Esophagus squamous epithelium (tissue), 5 donors: ENCODE measurements at regions not wholly inside any gene's neighbourhood (a gene's known extent, or its start where the extent isn't known, plus 50 kb on each side); places are given as distances from the start of the nearest gene placed in this dataset.
"Not testable (repeated sequence)": the region's sequence is repeated elsewhere in the genome, so short reads cannot be mapped to it uniquely, and the experiment has no call there.

Experiments used
- DNase-seq: peaks from one replicate; lab custom pipeline; 2025; lab: John Stamatoyannopoulos, UW
- H3K27ac ChIP-seq, 4 donors: fragments of 200-600 bp; sonication (generic); one replicate each; pipeline ENCODE4 v1.5.1; 2016 to 2019; ENCODE audit warnings: mild to moderate bottlenecking in 1 of 4
- H3K27me3 ChIP-seq, 4 donors: fragments of 200-600 bp; sonication (generic); 1 replicate in 3 of 4; 2 replicates in 1 of 4; pipeline versions ENCODE4 v1.5.1 to v1.6.0; 2017 to 2021; ENCODE audit warnings: antibody characterized with exemption in 1 of 4
- H3K36me3 ChIP-seq, 3 donors: fragments of 200-600 bp; sonication (generic); one replicate each; pipeline ENCODE4 v1.5.1; 2016 to 2019
- H3K4me1 ChIP-seq, 3 donors: fragments of 200-600 bp; sonication (generic); one replicate each; pipeline ENCODE4 v1.5.1; 2017 to 2019
- H3K4me3 ChIP-seq, 4 donors: fragments of 200-600 bp; sonication (generic); 1 replicate in 3 of 4; 2 replicates in 1 of 4; pipeline ENCODE4 v1.5.1; 2016 to 2019; ENCODE audit warnings: mild to moderate bottlenecking in 2 of 4, moderate library complexity in 1 of 4
- H3K9me3 ChIP-seq, 3 donors: fragments of 200-600 bp; sonication (generic); one replicate each; pipeline ENCODE4 v1.5.1; 2016 to 2019
- POLR2A ChIP-seq, 4 donors: fragments of 450-650 bp; IDR thresholded peaks; one replicate each; pipeline ENCODE4 v1.6.1; 2017; ENCODE audit warnings: antibody characterized with exemption in 4 of 4, mild to moderate bottlenecking in 4 of 4, moderate library complexity in 3 of 4
- WGBS, 2 donors: methylation state at CpG; one replicate each; pipeline ENCODE4 v1.1.5; 2018; 5-methylcytosine and 5-hydroxymethylcytosine counted together
- intact Hi-C: fragments of 100-400 bp; cut with DNase I; formaldehyde crosslinking; loops from one replicate; pipeline ENCODE4 v1.15.0; 2022
- TF ChIP-seq, protein P1 (sequence below), 6 experiments: fragments of 450-650 bp in 4 of 6; fragments of 200-600 bp in 2 of 6; sonication (generic) in 2 of 6; IDR thresholded peaks; one replicate each; pipeline ENCODE4 v1.5.1; 2016 to 2019; ENCODE audit warnings: antibody characterized with exemption in 6 of 6, mild to moderate bottlenecking in 4 of 6, moderate library complexity in 4 of 6
- donor health status: DM: yes; HTN: yes; CAD: no.

DNA sequence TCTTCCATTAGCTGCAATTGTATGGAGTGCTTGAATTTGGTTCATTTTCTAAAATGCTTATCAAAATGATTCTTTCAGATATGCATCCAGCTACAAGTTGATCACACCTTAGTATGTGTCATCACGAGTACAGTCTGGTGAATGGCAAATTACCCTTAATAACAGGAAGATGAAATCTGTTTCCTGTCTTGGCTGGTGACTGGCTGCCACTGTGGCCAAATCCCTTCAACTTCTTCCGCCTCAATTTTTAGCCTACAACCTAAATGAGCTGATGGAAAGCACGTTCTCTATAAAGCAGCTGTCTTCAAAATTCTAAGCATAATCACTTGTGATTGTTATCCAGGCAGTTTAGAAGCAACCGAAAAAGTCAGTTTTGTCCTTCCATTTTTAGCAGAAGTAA is 387.1 kb upstream of the NECTIN3 start:
- no peak overlapping the region for H3K27ac ChIP-seq
- WGBS, 2 donors, result 76% methylated on average over 4 of the region's 4 CpGs
- H3K4me1 ChIP-seq, result no peaks in the 10 kb centered on the region

DNA sequence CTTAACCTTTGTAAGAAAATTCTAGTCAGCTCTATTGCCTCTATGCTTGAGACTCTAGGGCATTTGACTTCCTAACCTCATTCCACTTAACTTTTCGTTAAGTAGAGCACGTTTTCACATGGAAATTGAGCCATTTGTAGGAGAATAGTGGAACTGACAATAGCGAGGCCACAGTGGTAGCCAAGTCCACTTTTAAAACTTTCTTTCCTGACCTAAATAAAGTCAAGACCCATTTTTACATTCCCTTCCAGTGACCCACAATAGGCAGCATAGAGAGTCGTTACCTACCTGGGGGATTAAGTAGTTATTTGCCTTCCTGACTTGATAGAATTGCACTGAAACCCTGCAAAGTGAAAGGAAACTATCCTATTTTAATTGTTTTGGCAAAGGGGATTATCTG is 386.0 kb upstream of the NECTIN3 start:
- H3K27ac ChIP-seq, result no peak overlapping the region
- no peak overlapping the region for H3K4me3 ChIP-seq
- no peaks in the 10 kb centered on the region for H3K27me3 ChIP-seq
- no peak for TF ChIP-seq POLR2A (IDR thresholded peaks at IDR 0.05)
- TF ChIP-seq, protein P1, sequence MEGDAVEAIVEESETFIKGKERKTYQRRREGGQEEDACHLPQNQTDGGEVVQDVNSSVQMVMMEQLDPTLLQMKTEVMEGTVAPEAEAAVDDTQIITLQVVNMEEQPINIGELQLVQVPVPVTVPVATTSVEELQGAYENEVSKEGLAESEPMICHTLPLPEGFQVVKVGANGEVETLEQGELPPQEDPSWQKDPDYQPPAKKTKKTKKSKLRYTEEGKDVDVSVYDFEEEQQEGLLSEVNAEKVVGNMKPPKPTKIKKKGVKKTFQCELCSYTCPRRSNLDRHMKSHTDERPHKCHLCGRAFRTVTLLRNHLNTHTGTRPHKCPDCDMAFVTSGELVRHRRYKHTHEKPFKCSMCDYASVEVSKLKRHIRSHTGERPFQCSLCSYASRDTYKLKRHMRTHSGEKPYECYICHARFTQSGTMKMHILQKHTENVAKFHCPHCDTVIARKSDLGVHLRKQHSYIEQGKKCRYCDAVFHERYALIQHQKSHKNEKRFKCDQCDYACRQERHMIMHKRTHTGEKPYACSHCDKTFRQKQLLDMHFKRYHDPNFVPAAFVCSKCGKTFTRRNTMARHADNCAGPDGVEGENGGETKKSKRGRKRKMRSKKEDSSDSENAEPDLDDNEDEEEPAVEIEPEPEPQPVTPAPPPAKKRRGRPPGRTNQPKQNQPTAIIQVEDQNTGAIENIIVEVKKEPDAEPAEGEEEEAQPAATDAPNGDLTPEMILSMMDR (IDR thresholded peaks at IDR 0.05), result no peak
- 53 to 71% methylated on average over 4 of the region's 4 CpGs for WGBS, 2 donors
- intact Hi-C loops, result no loop called here
- DNase-seq, result no peak
- H3K4me1 ChIP-seq, result no peaks in the 10 kb centered on the region
- H3K9me3 ChIP-seq, result no peaks in the 10 kb centered on the region
- H3K36me3 ChIP-seq, result no peaks in the 10 kb centered on the region

More for the DNA sequence above, 387.1 kb upstream of the NECTIN3 start:
- no peaks in the 10 kb centered on the region for H3K27me3 ChIP-seq
- H3K4me3 ChIP-seq, result no peak overlapping the region
- intact Hi-C loops, result no loop called here
- no peak for DNase-seq
- no peaks in the 10 kb centered on the region for H3K9me3 ChIP-seq
- TF ChIP-seq, protein P1 (IDR thresholded peaks at IDR 0.05), result no peak
- no peak for TF ChIP-seq POLR2A (IDR thresholded peaks at IDR 0.05)
- no peaks in the 10 kb centered on the region for H3K36me3 ChIP-seq

DNA sequence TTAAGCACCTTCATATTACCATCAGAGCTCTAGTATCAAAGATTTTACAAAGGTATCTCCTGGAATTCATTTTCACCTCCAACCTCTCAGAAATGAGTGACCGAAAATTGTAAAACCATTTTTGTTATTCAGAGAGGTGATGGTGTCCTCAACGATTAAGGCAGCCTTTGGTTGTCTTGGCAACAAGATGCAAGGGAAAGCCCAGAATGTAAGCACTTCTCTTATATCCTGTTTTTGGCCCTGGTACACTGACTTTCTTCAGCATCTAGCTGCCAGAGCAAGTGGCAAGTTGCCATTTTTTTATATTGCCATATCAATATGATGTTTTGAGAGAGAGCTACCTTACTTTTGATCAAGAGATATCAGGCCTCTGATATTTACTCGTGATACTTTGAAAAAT is 384.9 kb upstream of the NECTIN3 start:
- Histone ChIP-seq H3K27me3 (no peaks in the 10 kb centered on the region), H3K4me1 (no peaks in the 10 kb centered on the region), H3K4me3 (no peak overlapping the region), H3K9me3 (no peaks in the 10 kb centered on the region), H3K36me3 (no peaks in the 10 kb centered on the region), H3K27ac (no peak overlapping the region)
- TF ChIP-seq, protein P1 (IDR thresholded peaks at IDR 0.05), result no peak
- TF ChIP-seq POLR2A (IDR thresholded peaks at IDR 0.05), result no peak
- 63 to 71% methylated on average over 3 of the region's 3 CpGs for WGBS, 2 donors
- intact Hi-C loops, result no loop called here
- DNase-seq, result no peak

DNA sequence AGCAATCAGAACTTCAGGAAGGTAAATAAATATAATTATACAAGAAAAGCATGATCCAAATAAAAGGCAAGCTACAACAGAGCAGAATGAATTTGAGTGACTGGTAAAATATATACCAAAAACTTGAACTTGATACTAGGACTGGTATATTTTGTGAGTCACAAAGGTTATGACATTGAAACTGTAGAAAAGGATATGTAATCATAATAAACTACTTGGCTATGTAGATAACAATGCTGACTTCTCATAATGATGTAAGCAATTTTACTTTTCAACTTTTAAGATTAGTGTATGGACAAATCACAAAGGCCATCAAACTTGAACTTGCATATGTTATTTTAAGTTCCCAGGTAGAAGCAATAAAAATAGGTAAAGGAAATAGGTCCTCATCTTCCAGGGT is 384.5 kb upstream of the NECTIN3 start:
- TF ChIP-seq POLR2A (IDR thresholded peaks at IDR 0.05), result no peak
- TF ChIP-seq, protein P1 (IDR thresholded peaks at IDR 0.05), result no peak
- intact Hi-C loops, result no loop called here
- no peaks in the 10 kb centered on the region for H3K9me3 ChIP-seq
- H3K27me3 ChIP-seq, result no peaks in the 10 kb centered on the region
- no peaks in the 10 kb centered on the region for H3K4me1 ChIP-seq
- DNase-seq, result no peak
- no peaks in the 10 kb centered on the region for H3K36me3 ChIP-seq
- H3K4me3 ChIP-seq, result no peak overlapping the region
- no peak overlapping the region for H3K27ac ChIP-seq

DNA sequence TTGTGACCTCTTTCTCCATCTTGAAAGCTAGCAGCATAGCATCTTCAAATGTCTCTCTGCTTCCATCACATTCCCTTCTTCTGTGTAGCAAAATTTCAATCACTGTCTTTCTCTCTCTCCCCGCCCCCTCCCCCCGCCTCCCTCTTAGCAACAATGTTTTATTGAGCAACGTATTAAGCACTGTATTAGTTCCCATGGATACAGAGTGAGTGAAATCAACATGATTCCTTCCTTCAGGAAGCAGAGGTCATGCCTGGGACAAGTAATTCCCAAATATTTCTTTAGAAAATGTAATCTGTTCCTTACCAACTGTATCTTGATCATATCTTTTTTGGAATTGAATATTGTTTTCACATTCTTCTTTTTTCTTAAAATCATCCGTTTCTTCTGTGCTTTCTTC is 373.7 kb upstream of the NECTIN3 start:
- no peaks in the 10 kb centered on the region for H3K9me3 ChIP-seq
- no peaks in the 10 kb centered on the region for H3K4me1 ChIP-seq
- no peak for DNase-seq
- TF ChIP-seq, protein P1 (IDR thresholded peaks at IDR 0.05), result no peak
- no peaks in the 10 kb centered on the region for H3K27me3 ChIP-seq
- no peak overlapping the region for H3K4me3 ChIP-seq
- H3K27ac ChIP-seq, result no peak overlapping the region
- H3K36me3 ChIP-seq, result no peaks in the 10 kb centered on the region
- WGBS, 2 donors, result 47 to 48% methylated on average over 4 of the region's 4 CpGs
- intact Hi-C loops, result no loop called here

DNA sequence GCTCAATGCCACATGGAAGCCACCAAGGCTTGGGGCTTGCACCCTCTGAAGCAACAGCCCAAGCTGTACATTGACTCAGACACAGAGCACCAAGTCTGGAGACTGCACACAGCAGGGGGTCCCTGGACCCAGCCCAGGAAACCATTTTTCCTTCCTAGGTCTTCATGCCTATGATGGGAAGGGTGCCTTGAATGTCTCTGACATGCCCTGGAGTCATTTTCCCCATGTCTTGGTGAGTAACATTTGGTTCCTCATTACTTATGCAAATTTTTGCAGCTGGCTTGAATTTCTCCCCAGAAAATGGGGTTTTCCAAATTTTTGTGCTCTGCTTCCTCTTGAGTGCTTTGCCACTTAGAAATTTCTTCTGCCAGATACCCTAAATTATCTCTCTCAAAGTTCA is 367.3 kb upstream of the NECTIN3 start:
- DNase-seq, H3K4me1 ChIP-seq, H3K27ac ChIP-seq, intact Hi-C loops, H3K36me3 ChIP-seq, H3K27me3 ChIP-seq, H3K4me3 ChIP-seq, H3K9me3 ChIP-seq: not testable (repeated sequence)
